ENCODE measurements at regions not wholly inside any gene's neighbourhood (a gene's known extent, or its start where the extent isn't known, plus 50 kb on each side); places are given as distances from the start of the nearest gene placed in this dataset.

GRCh38 chr1:191618181-191618580 is 540.1 kb upstream of the RGS18 start:
- TF ChIP-seq CTCF (conservative IDR thresholded peaks at IDR 0.05; ENCODE audit: low read depth, low read length): no peak

GRCh38 chr1:191620883-191621282 is 537.4 kb upstream of the RGS18 start:
- H3K4me3 ChIP-seq (ENCODE audit: low read length): no peak overlapping the region
- TF ChIP-seq CTCF (conservative IDR thresholded peaks at IDR 0.05; ENCODE audit: low read depth, low read length): no peak
- no peak for DNase-seq (ENCODE audit: low read depth)

More at GRCh38 chr1:191618181-191618580, 540.1 kb upstream of the RGS18 start:
- no peak overlapping the region for H3K4me3 ChIP-seq (ENCODE audit: low read length)
- DNase-seq (ENCODE audit: low read depth): no peak

GRCh38 chr1:191624044-191624443 is 534.2 kb upstream of the RGS18 start:
- DNase-seq (ENCODE audit: low read depth): no peak
- H3K4me3 ChIP-seq (ENCODE audit: low read length): no peak overlapping the region
- TF ChIP-seq CTCF (conservative IDR thresholded peaks at IDR 0.05; ENCODE audit: low read depth, low read length): no peak

GRCh38 chr1:191629836-191630235 is 528.4 kb upstream of the RGS18 start:
- no peak for TF ChIP-seq CTCF (conservative IDR thresholded peaks at IDR 0.05; ENCODE audit: low read depth, low read length)
- DNase-seq (ENCODE audit: low read depth): no peak
- no peak overlapping the region for H3K4me3 ChIP-seq (ENCODE audit: low read length)

GRCh38 chr1:191634801-191635508 is 523.3 kb upstream of the RGS18 start:
- no peak for DNase-seq (ENCODE audit: low read depth)
- TF ChIP-seq CTCF (conservative IDR thresholded peaks at IDR 0.05; ENCODE audit: low read depth, low read length): no peak
- H3K4me3 ChIP-seq (ENCODE audit: low read length): no peak overlapping the region

GRCh38 chr1:191636345-191636744 is 521.9 kb upstream of the RGS18 start:
- TF ChIP-seq CTCF (conservative IDR thresholded peaks at IDR 0.05; ENCODE audit: low read depth, low read length): no peak
- no peak for DNase-seq (ENCODE audit: low read depth)
- H3K4me3 ChIP-seq (ENCODE audit: low read length): no peak overlapping the region
